Kidney (tissue), 13 donors: ENCODE measurements at regions not wholly inside any gene's neighbourhood (a gene's known extent, or its start where the extent isn't known, plus 50 kb on each side); places are given as distances from the start of the nearest gene placed in this dataset.

ENCODE experiments used
- DNase-seq, 5 donors: peaks; one replicate each; pipeline ENCODE4 v3.0.0-alpha.2; 2013 to 2020
- FAIRE-seq: peaks from 2 replicates; lab custom pipeline; 2012; peaks lifted over from hg19 to GRCh38; lab: Jason Lieb, UNC
- H3K27ac ChIP-seq, 2 donors: one replicate each; pipeline ENCODE4 v1.7.0; 2013; ENCODE audit warnings: low read depth in 2 of 2, low read length in 2 of 2, inconsistent platforms in 1 of 2
- H3K27me3 ChIP-seq: one replicate; pipeline ENCODE4 v1.7.1; 2013; ENCODE audit warnings: low read length, inconsistent platforms; ENCODE audit not compliant: control insufficient read depth, insufficient read depth
- H3K36me3 ChIP-seq, 3 donors: one replicate each; pipeline versions ENCODE4 v1.7.0 to v1.7.1; 2013; ENCODE audit warnings: low read length in 3 of 3, control low read depth in 1 of 3, inconsistent platforms in 1 of 3; ENCODE audit not compliant: insufficient read depth in 3 of 3, control insufficient read depth in 2 of 3
- H3K4me1 ChIP-seq, 3 donors: one replicate each; pipeline versions ENCODE4 v1.7.0 to v1.7.1; 2013; ENCODE audit warnings: low read length in 3 of 3, inconsistent platforms in 1 of 3, low read depth in 1 of 3; ENCODE audit not compliant: control insufficient read depth in 2 of 3, insufficient read depth in 2 of 3
- H3K4me3 ChIP-seq, 3 donors: one replicate each; pipeline versions ENCODE4 v1.7.0 to v1.8.1; 2013; ENCODE audit warnings: low read length in 3 of 3, control low read depth in 1 of 3, inconsistent platforms in 1 of 3
- H3K9ac ChIP-seq, 3 donors: one replicate each; pipeline versions ENCODE4 v1.7.0 to v1.7.1; 2013; ENCODE audit warnings: low read length in 3 of 3, control low read depth in 1 of 3, inconsistent platforms in 1 of 3
- H3K9me3 ChIP-seq, 3 donors: one replicate each; pipeline versions ENCODE4 v1.7.0 to v1.7.1; 2013; ENCODE audit warnings: low read length in 3 of 3, control low read depth in 1 of 3, inconsistent platforms in 1 of 3; ENCODE audit not compliant: control insufficient read depth in 2 of 3, insufficient read depth in 1 of 3
- CTCF ChIP-seq: IDR thresholded peaks from 3 replicates; pipeline ENCODE4 v1.5.1; 2012; ENCODE audit warnings: mild to moderate bottlenecking, moderate library complexity, borderline replicate concordance; ENCODE audit not compliant: insufficient read depth; ENCODE audit errors: extremely low read depth
- intact Hi-C: fragments of 100-400 bp; cut with DNase I; formaldehyde crosslinking; loops from one replicate; pipeline ENCODE4 v1.11.1; 2022
- donor health status: control.
- donor health status: control.
- donor health status: control.
- donor health status: control.
- donor health status: control.
- donor health status: DM: yes; HTN: yes; CAD: no.
- donor health status: Normal renal cell carcinoma (clear cell type).

- Histone ChIP-seq H3K27ac (no peak overlapping the region), H3K9ac (no peak overlapping the region), H3K4me3 (no peak overlapping the region), H3K36me3 (no peaks in the 10 kb centered on the region), H3K9me3 (no peaks in the 10 kb centered on the region), H3K27me3 (no peaks in the 10 kb centered on the region), H3K4me1 (no peaks in the 10 kb centered on the region)
- TF ChIP-seq CTCF: no peak
- DNase-seq: no peak
- intact Hi-C loops: no loop called here
- FAIRE-seq: no peak
Observed at GRCh38 chr11:92791886-92792285, 177.6 kb upstream of the MTNR1B start.

GRCh38 chr11:92793189-92793588, 176.3 kb upstream of the MTNR1B start:
- no peak for FAIRE-seq

GRCh38 chr11:92794783-92795182, 174.7 kb upstream of the MTNR1B start:
- Histone ChIP-seq H3K4me1 (no peaks in the 10 kb centered on the region), H3K9ac (no peak overlapping the region), H3K4me3 (no peak overlapping the region), H3K36me3 (no peaks in the 10 kb centered on the region), H3K9me3 (no peaks in the 10 kb centered on the region), H3K27me3 (no peaks in the 10 kb centered on the region), H3K27ac (no peak overlapping the region)
- intact Hi-C loops: no loop called here
- no peak for TF ChIP-seq CTCF
- peak in 3 of 5 donors; percentile 27 to 69 (median 58) for DNase-seq
- no peak for FAIRE-seq

More at GRCh38 chr11:92793189-92793588, 176.3 kb upstream of the MTNR1B start:
- Histone ChIP-seq H3K9ac (no peak overlapping the region), H3K27ac (no peak overlapping the region), H3K4me1 (no peaks in the 10 kb centered on the region), H3K27me3 (no peaks in the 10 kb centered on the region), H3K36me3 (no peaks in the 10 kb centered on the region), H3K4me3 (no peak overlapping the region), H3K9me3 (no peaks in the 10 kb centered on the region)
- TF ChIP-seq CTCF: no peak
- no peak for DNase-seq
- intact Hi-C loops: no loop called here

GRCh38 chr11:92796744-92797143, 172.7 kb upstream of the MTNR1B start:
- intact Hi-C loops: no loop called here
- no peak for FAIRE-seq

More at GRCh38 chr11:92796744-92797143, 172.7 kb upstream of the MTNR1B start:
- Histone ChIP-seq H3K9me3 (no peaks in the 10 kb centered on the region), H3K27ac (no peak overlapping the region), H3K4me1 (no peaks in the 10 kb centered on the region), H3K4me3 (no peak overlapping the region), H3K9ac (no peak overlapping the region), H3K27me3 (no peaks in the 10 kb centered on the region), H3K36me3 (no peaks in the 10 kb centered on the region)
- DNase-seq: no peak
- no peak for TF ChIP-seq CTCF
